Heart left ventricle (tissue), 16 donors: ENCODE measurements at regions not wholly inside any gene's neighbourhood (a gene's known extent, or its start where the extent isn't known, plus 50 kb on each side); places are given as distances from the start of the nearest gene placed in this dataset.

Experiments used
- ATAC-seq, 4 donors: fragments of 200-7000 bp; cut with Tn5 transposase; one replicate each; pipeline ENCODE4 v1.9.1; 2020 to 2022; ENCODE audit warnings: moderate library complexity in 4 of 4, mild to moderate bottlenecking in 3 of 4, moderate number of reproducible peaks in 1 of 4
- DNase-seq, 5 donors: peaks; one replicate each; pipeline ENCODE4 v3.0.0-alpha.2; 2020
- H3K27ac ChIP-seq, 12 donors: fragments of 200-600 bp; sonication (generic) in 4 of 12; one replicate each; pipeline versions ENCODE4 v1.5.0 to v1.8.0; 2016 to 2022; ENCODE audit warnings: mild to moderate bottlenecking in 2 of 12
- H3K27me3 ChIP-seq, 9 donors: fragments of 200-600 bp; sonication (generic) in 2 of 9; one replicate each; pipeline versions ENCODE4 v1.5.1 to v1.8.0; 2016 to 2022; ENCODE audit warnings: mild to moderate bottlenecking in 3 of 9
- H3K36me3 ChIP-seq, 9 donors: fragments of 200-600 bp; sonication (generic) in 2 of 9; one replicate each; pipeline versions ENCODE4 v1.5.0 to v1.8.0; 2018 to 2022; ENCODE audit warnings: mild to moderate bottlenecking in 2 of 9
- H3K4me1 ChIP-seq, 12 donors: fragments of 200-600 bp; sonication (generic) in 4 of 12; one replicate each; pipeline versions ENCODE4 v1.5.0 to v1.8.0; 2016 to 2022; ENCODE audit warnings: mild to moderate bottlenecking in 3 of 12
- H3K4me3 ChIP-seq, 12 donors: fragments of 200-600 bp; sonication (generic) in 4 of 12; one replicate each; pipeline versions ENCODE4 v1.5.0 to v1.8.0; 2017 to 2022; ENCODE audit warnings: mild to moderate bottlenecking in 9 of 12, moderate library complexity in 4 of 12
- H3K9me3 ChIP-seq, 12 donors: fragments of 200-600 bp; sonication (generic) in 4 of 12; one replicate each; pipeline versions ENCODE4 v1.5.0 to v1.8.0; 2016 to 2022; ENCODE audit warnings: mild to moderate bottlenecking in 1 of 12
- POLR2A ChIP-seq, 2 donors: fragments of 450-650 bp; IDR thresholded peaks; one replicate each; pipeline ENCODE4 v1.6.1; 2017; ENCODE audit warnings: antibody characterized with exemption in 2 of 2, mild to moderate bottlenecking in 2 of 2, moderate library complexity in 2 of 2
- whole genome bisulfite sequencing, 4 donors: extraction: QIAGEN DNeasy Blood & Tissue Kit in 2 of 4; methylation state at CpG; one replicate each; pipeline versions ENCODE4 v1.1.5 to v1.1.7; 2013 to 2018; 5-methylcytosine and 5-hydroxymethylcytosine counted together
- intact Hi-C, 10 donors: fragments of 100-400 bp; cut with DNase I; formaldehyde crosslinking; loops; one replicate each; pipeline versions ENCODE4 v1.11.1 to v1.14.2; 2022
- TF ChIP-seq, protein P1 (sequence below), 12 donors: fragments of 200-600 bp; sonication (generic) in 4 of 12; IDR thresholded peaks; one replicate each; pipeline versions ENCODE4 v1.5.0 to v1.8.0; 2018 to 2022; ENCODE audit warnings: antibody characterized with exemption in 12 of 12, mild to moderate bottlenecking in 5 of 12
- donor health status: ischemic (EF 13 %, LVEDD 7.1; RV severe dilation, severe dysfunction).
- donor health status: healthy with polysubstance abuse.
- donor health status: DM: no; HTN: yes; CAD: no.
- donor health status: DM: no; HTN: no; CAD: no.
- donor health status: ischemic (EF 25% LVEDD 6.9; RV normal size, moderate dysfunction).
- donor health status: ischemic (EF 25% LVEDD 5.7; RV mildly dilated, moderate dysfunction).
- donor health status: healthy.
- donor health status: DM: yes; HTN: yes; CAD: no.
- donor health status: ischemic (EF 35%, LVEDD 5.7; RV mildly dilated, moderate dysfunction).
- donor health status: nonischemic (EF 11% LVEDD 7.7; RV severe dilation, severe dysfunction).
- donor health status: DM: yes; HTN: yes; CAD: no.
- donor health status: PGD.
- donor health status: ischemic (EF 29% LVEDD 5.4; RV normal size, mild dysfunction).
- donor health status: nonischemic (EF 23%, LVEDD 6.1; RV moderate dilation, normal function).

DNA sequence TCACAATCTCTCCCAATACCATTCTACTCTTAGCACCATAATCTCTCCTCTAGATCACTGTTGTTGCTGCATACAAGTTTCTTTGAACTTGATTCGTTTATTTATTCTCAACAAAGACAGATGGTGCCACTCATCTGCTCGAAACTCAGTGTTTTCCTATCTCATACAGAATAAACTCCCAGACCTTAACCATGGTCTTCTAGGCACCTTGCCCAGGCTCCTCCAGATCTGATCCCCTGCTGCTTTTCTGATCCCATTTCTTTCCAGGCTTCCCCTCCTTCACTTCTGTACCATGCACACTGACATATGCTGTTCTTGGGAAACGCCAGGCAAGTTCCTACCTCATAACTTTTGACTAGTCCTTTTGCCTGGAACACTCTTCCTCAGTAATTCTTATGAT lies 645.7 kb downstream of the DNAJB9 start:
- TF ChIP-seq, protein P1, sequence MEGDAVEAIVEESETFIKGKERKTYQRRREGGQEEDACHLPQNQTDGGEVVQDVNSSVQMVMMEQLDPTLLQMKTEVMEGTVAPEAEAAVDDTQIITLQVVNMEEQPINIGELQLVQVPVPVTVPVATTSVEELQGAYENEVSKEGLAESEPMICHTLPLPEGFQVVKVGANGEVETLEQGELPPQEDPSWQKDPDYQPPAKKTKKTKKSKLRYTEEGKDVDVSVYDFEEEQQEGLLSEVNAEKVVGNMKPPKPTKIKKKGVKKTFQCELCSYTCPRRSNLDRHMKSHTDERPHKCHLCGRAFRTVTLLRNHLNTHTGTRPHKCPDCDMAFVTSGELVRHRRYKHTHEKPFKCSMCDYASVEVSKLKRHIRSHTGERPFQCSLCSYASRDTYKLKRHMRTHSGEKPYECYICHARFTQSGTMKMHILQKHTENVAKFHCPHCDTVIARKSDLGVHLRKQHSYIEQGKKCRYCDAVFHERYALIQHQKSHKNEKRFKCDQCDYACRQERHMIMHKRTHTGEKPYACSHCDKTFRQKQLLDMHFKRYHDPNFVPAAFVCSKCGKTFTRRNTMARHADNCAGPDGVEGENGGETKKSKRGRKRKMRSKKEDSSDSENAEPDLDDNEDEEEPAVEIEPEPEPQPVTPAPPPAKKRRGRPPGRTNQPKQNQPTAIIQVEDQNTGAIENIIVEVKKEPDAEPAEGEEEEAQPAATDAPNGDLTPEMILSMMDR (IDR thresholded peaks at IDR 0.05) = no peak
- no peak for TF ChIP-seq POLR2A (IDR thresholded peaks at IDR 0.05)
- 63 to 72% (median 67%) methylated on average over 3 of the region's 3 CpGs for WGBS, 4 donors
- Histone ChIP-seq H3K36me3 (no peaks in the 10 kb centered on the region), H3K27me3 (no peaks in the 10 kb centered on the region), H3K4me3 (no peak overlapping the region), H3K4me1 (no peaks in the 10 kb centered on the region), H3K27ac (no peak overlapping the region), H3K9me3 (peaks cover 0 to 2% (median 0%) of the 10 kb centered on the region in 12 donors)
- ATAC-seq = no peak
- DNase-seq = no peak
- intact Hi-C loops = no loop called here

DNA sequence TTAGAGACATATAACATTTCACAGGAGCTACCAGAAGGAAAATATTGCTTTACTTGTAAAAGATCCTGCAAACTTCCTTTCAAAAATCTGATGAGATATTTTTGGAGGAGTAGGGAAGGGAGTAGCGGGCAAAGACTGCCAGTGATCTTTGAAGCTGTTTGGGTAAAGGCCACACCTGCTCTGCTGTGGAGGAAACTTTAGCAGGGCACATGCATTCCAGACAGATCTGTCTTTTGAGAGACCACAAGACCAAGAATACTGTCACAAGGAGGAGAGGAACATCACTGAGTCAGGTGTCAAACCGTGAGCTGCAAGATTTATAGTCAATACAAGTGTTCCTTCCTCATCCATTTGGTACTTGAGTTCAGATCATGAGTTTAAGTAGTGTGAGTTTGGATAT lies 654.4 kb downstream of the DNAJB9 start:
- no peaks in the 10 kb centered on the region for H3K36me3 ChIP-seq

DNA sequence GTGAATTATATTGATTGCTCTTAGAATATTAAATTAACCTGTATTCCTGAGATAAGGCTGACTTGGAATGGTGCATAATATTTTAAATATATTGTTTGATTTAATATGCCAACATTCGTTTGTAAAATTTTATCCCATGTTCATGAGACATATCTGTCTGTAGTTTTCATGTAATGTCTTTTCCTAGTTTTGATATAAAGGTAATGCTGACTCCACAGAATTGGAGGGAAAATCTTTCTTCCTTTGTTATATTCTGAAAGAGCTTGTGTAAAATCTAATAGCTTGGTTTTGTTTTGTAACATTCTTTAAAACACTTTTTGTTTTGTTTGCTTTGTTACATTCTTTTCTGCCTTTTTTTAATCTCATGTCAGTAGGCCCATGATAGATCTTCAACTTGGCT lies 657.0 kb downstream of the DNAJB9 start:
- peaks cover 0 to 8% (median 0%) of the 10 kb centered on the region in 12 donors for H3K9me3 ChIP-seq
- H3K36me3 ChIP-seq = no peaks in the 10 kb centered on the region
- H3K27ac ChIP-seq = no peak overlapping the region
- 36 to 61% (median 55%) methylated on average over 1 of the region's 1 CpG for WGBS, 4 donors
- H3K4me3 ChIP-seq = no peak overlapping the region
- no peak for TF ChIP-seq POLR2A (IDR thresholded peaks at IDR 0.05)
- TF ChIP-seq, protein P1 (IDR thresholded peaks at IDR 0.05) = no peak
- intact Hi-C loops = no loop called here
- H3K4me1 ChIP-seq = no peaks in the 10 kb centered on the region
- ATAC-seq (no peak), DNase-seq (no peak)
- H3K27me3 ChIP-seq = no peaks in the 10 kb centered on the region

More for the DNA sequence above, 654.4 kb downstream of the DNAJB9 start:
- DNase-seq (no peak), ATAC-seq (no peak)
- intact Hi-C loops = no loop called here
- WGBS, 4 donors = 61 to 78% (median 71%) methylated on average over 2 of the region's 2 CpGs
- Histone ChIP-seq H3K4me3 (no peak overlapping the region), H3K27me3 (no peaks in the 10 kb centered on the region), H3K4me1 (no peaks in the 10 kb centered on the region), H3K27ac (no peak overlapping the region), H3K9me3 (peaks cover 0 to 1% (median 0%) of the 10 kb centered on the region in 12 donors)
- TF ChIP-seq, protein P1 (IDR thresholded peaks at IDR 0.05) = no peak
- no peak for TF ChIP-seq POLR2A (IDR thresholded peaks at IDR 0.05)

DNA sequence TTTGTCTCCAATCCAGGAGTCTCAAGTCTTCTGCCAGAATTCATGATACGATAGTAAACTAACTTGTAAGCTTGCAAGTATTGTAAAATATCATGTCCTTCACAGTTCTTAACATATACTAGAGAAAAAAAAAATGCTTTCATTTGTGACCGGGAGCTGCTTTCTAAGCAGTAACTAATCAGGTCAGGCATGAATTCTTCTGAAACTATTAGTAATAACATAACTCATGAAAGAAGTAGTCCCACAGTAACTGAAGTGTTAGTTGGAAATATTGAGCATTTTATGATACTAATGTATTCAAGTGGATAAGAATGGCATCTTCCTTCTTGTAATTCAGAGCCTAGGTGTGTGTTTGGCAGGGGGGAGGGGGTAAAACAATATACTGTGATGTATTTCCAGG lies 665.6 kb downstream of the DNAJB9 start:
- H3K9me3 ChIP-seq = no peaks in the 10 kb centered on the region
- ATAC-seq (no peak), DNase-seq (no peak)
- TF ChIP-seq POLR2A (IDR thresholded peaks at IDR 0.05) = no peak
- TF ChIP-seq, protein P1 (IDR thresholded peaks at IDR 0.05) = no peak
- no peak overlapping the region for H3K27ac ChIP-seq
- intact Hi-C loops = no loop called here
- no peaks in the 10 kb centered on the region for H3K36me3 ChIP-seq
- H3K4me1 ChIP-seq = no peaks in the 10 kb centered on the region
- 70 to 78% (median 73%) methylated on average over 2 of the region's 2 CpGs for WGBS, 4 donors
- no peaks in the 10 kb centered on the region for H3K27me3 ChIP-seq
- H3K4me3 ChIP-seq = no peak overlapping the region
